ENCODE measurements at regions not wholly inside any gene's neighbourhood (a gene's known extent, or its start where the extent isn't known, plus 50 kb on each side); places are given as distances from the start of the nearest gene placed in this dataset.

GRCh38 chr4:32519060-32519459 is 1798.9 kb downstream of the PCDH7 start:
- Histone ChIP-seq H2BK20ac (ENCODE audit: low read length) (no peak overlapping the region), H3K14ac (ENCODE audit: insufficient read length) (no peak overlapping the region), H3K18ac (ENCODE audit: extremely low read depth, low read length) (no peak overlapping the region), H4K8ac (ENCODE audit: extremely low read depth, insufficient read depth, low read length) (no peak overlapping the region), H3K79me2 (ENCODE audit: control insufficient read depth in 1 of 2, insufficient read depth in 2 of 2, low read length in 2 of 2) (no peaks in the 10 kb centered on the region), H2BK12ac (ENCODE audit: low read depth, low read length) (no peak overlapping the region), H3K23ac (ENCODE audit: insufficient read length) (no peak overlapping the region), H3K9ac (replicated peaks in 1 of 4; ENCODE audit: extremely low read depth in 1 of 4, low read depth in 3 of 4, low read length in 3 of 4) (no peak overlapping the region), H4K91ac (replicated peaks; ENCODE audit: insufficient read length, low read length) (no peak overlapping the region), H3K56ac (replicated peaks; ENCODE audit: insufficient read length, low read depth, low read length) (no peak overlapping the region), H4K5ac (ENCODE audit: insufficient read length, low read depth, low read length) (no peak overlapping the region), H3K4me2 (ENCODE audit: insufficient read depth in 1 of 2, low read depth in 2 of 2, low read length in 2 of 2) (no peak overlapping the region), H2BK15ac (ENCODE audit: low read length) (no peak overlapping the region), H2AK5ac (ENCODE audit: low read depth, low read length) (no peak overlapping the region), H3K23me2 (ENCODE audit: low read depth, low read length) (no peaks in the 10 kb centered on the region), H2AFZ (ENCODE audit: low read length) (no peak overlapping the region), H3K27me3 (replicated peaks in 1 of 4; ENCODE audit: control insufficient read depth in 3 of 4, extremely low read depth in 1 of 4, insufficient read depth in 3 of 4, low read length in 3 of 4) (no peaks in the 10 kb centered on the region), H3K4ac (replicated peaks; ENCODE audit: insufficient read length, low read depth, low read length) (no peak overlapping the region), H3K4me1 (replicated peaks in 1 of 4; ENCODE audit: control insufficient read depth in 3 of 4, insufficient read depth in 4 of 4, low read length in 3 of 4) (no peaks in the 10 kb centered on the region), H3K79me1 (ENCODE audit: low read depth, low read length) (no peaks in the 10 kb centered on the region), H3K27ac (ENCODE audit: low read depth, low read length) (no peak overlapping the region), H4K20me1 (replicated peaks in 1 of 2; ENCODE audit: control insufficient read depth in 1 of 2, insufficient read depth in 2 of 2, low read length in 2 of 2) (no peaks in the 10 kb centered on the region), H2BK120ac (replicated peaks; ENCODE audit: low read depth, low read length) (no peak overlapping the region), H3K36me3 (ENCODE audit: control insufficient read depth in 2 of 4, insufficient read depth in 4 of 4, low read length in 3 of 4) (no peaks in the 10 kb centered on the region), H2BK5ac (ENCODE audit: low read depth, low read length) (no peak overlapping the region), H3K4me3 (ENCODE audit: extremely low read depth in 1 of 4, insufficient read depth in 2 of 4, low read depth in 3 of 4, low read length in 4 of 4) (no peak overlapping the region), H3K9me3 (ENCODE audit: insufficient read depth in 2 of 2, low read depth in 1 of 2, low read length in 1 of 2) (0 out of 4 replicates have a peak, but pooled peaks cover 0 to 2% of the 10 kb centered on the region in 2 experiments)
- ChIA-PET POLR2A (ENCODE audit: partially characterized antibody) (no interaction called here), CTCF (ENCODE audit: partially characterized antibody) (no interaction called here)
- FAIRE-seq (no peak), DNase-seq (ENCODE audit: low read depth in 1 of 2, low spot score in 2 of 2) (no peak)
- WGBS, 2 experiments (ENCODE audit: extremely low coverage in 1 of 2, insufficient coverage in 1 of 2, insufficient read length in 1 of 2, insufficient replicate concordance in 2 of 2, low coverage in 1 of 2, low lambda C conversion rate in 2 of 2, missing lambda C conversion rate in 1 of 2): 96% methylated on average over 6 of the region's 6 CpGs; no CpG with 5 or more reads in 1 of the 2 experiments
- no peak for TF ChIP-seq CHD7 (IDR thresholded peaks at IDR 0.05; ENCODE audit: insufficient replicate concordance, low read length)
